ENCODE measurements at regions not wholly inside any gene's neighbourhood (a gene's known extent, or its start where the extent isn't known, plus 50 kb on each side); places are given as distances from the start of the nearest gene placed in this dataset.

DNA sequence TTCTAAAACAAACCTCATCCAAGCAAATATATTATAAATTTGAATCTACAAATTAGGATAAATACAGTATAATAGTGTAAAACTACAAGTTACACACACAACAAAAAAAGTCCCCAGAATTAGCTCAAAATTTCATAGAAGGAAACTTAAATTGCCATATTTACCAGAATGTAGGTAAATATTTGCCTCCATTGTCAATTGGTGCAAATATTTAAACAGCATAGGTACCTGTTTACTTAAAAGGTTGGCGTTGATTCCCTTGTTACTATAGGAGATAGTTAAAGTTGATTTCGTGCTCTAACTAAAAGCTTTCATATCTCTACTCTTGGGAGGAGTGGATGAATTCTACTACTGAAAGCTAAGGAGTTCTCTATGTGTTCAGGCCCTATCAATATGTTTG is 111.6 kb upstream of the TENT5A start:
- no peak for DNase-seq

DNA sequence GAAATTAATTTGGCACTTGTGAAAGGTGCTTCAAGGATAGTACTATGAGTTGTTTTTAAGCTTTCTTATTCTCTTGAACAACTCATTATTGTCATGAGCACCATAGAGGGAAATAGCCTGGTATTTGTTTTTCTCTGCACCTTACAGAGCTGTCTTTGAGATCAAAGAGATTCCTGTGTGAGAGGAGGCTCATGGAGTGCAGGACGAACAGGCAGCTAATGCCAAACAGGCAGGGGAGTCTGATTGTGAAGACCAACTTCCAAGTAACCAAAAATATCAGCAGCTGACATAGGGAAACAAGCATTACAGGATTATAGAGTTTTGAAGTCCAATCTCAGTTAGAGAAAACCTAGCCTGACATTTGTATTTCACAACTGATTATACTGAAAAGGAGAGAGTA is 110.6 kb upstream of the TENT5A start:
- no peak for DNase-seq

DNA sequence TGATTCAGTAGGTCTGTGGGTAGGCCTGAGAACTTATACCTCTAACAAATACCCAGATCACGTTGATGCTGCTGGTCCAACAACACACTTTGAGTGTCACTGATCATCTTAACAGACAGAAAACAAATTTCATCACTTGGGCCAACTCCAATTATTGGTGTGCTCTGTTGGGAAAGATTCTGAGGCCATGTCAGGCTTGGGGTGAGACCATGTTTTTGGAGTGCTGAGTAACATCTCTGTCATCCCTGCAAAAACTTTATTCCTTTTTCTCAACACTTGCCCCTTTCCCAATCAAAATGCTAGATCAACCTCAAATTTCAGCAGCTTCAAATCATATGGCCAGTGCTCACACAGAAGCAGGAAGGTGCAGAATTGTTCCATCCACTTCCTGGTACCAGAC is 108.8 kb upstream of the TENT5A start:
- no peak for DNase-seq

DNA sequence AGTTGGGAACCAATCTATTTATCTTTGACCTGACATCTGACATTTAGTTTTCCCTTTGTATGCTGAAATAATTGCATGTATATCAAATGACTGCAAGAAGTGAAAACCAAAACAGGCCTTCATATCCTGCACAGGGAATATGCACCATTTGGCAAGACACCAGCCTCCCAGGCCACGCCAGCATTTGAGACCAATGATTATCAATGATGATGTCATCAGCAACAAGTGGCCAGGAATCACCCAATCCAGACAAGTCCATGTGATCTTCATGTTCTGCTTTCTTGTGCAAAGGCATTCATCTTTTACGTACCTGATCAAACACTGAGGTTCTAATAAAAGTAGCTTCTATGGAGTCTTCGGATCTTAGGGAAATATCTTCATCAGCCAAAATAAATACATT is 107.4 kb upstream of the TENT5A start:
- peak; percentile 17 for DNase-seq

DNA sequence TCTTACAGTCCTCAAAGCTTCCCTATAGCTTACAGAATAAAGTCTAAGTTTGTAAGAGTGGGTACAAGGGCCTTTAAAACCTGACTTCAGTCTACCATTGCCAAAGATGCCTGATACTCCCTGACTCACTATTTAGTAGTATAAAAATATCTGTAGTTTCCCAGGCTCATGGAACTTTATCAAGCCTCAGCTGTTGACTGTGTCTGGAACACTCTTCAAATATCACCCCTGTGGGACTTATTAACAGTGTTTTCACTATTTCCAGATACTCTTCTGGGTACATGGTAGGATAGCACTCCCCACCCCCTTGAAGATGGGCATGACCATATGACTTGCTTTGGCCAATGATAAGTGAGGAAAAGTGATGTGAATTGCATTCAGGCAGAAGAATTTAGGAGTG is 105.3 kb upstream of the TENT5A start:
- no peak for DNase-seq

DNA sequence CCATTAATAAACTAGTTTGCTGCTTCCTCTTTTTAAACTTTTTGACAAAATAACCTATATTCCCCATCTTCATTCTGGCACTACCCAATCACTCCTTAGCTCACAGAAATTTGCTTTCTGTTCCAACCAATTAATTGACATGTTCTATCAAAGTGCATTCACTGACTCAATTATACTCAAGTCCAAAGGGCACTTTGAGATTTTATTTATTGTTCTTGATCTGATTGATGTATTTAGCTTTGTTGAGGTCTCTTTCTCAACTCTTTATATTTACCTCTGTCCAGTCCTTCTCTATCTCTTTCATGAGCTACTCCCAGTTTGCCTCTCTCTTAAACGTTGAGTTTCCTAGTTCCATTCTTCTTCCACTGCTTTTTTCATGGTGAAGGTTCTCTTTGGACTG is 104.4 kb upstream of the TENT5A start:
- no peak for DNase-seq

DNA sequence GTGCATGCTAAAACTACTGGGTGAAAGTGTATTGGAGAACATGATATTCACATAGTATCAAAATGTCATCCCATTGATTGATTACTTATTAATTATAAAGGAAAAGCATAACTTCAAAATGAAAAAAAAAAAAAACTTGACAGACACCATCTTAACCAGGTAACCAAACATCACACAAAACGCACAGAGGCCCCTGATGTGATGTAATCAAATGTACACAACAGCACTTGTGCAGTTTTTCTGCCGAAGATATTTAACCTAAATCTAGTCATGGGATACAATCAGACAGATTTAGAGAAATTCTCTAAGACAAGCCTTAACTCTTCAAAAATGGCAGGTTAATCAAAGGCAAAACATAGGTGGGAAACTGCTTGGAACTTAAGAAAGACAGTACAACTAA is 102.0 kb upstream of the TENT5A start:
- DNase-seq: no peak

DNA sequence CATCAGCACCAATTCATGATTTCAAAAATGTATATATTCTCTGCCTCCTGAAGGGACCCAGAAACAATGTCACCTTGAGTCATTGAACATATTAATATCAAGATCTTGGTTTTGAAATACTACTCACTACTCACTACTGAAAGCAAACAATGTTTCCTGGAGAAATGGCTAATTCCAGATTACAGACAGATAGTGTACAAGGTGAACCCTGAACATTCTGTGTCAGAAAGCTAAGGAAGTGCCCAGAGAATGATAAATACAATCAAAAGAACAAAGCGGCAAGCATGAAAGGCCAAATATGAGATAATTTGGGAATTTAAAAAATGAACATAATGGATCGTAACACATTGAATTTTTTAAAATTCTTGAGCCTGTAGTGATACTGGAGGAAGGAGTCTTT is 101.5 kb upstream of the TENT5A start:
- DNase-seq: no peak

DNA sequence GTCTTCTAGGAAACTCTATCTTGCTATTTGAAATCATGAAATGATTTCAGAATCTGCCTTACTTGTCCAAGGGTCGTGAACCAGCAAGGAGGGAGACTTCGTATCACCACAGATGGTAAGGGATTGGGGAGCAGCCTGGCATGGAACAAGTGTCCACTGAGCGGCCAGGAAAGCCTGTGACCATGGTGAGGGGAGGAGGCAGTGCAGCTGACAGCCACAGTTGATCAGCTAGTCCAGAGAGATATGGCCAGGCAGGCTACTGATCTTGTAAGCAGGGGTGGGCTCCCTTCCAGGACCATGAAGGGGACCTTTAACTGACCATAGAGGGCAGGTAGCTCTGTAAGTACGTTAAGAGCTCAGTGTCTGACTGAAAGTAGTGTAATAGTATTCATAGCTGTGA is 96.8 kb upstream of the TENT5A start:
- DNase-seq: no peak

DNA sequence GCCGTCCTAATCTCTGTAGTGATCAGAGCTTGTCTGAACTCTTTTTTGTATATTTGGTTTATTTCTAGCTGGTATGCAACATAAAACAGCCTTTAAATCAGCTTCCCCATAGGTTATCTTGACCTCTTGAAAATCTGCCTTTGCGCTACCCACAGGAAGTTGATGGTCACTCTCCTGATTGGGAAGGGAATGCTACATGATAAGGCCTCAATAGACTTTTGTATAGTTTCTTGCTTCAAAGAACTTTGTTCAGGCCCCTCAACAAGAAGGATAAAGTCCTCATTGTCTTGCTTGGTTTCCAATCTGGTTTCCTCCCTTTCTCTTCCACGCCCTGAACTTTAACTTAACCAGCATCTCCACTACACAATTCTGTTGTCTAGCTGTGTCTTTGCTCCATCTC is 95.4 kb upstream of the TENT5A start:
- DNase-seq: no peak

DNA sequence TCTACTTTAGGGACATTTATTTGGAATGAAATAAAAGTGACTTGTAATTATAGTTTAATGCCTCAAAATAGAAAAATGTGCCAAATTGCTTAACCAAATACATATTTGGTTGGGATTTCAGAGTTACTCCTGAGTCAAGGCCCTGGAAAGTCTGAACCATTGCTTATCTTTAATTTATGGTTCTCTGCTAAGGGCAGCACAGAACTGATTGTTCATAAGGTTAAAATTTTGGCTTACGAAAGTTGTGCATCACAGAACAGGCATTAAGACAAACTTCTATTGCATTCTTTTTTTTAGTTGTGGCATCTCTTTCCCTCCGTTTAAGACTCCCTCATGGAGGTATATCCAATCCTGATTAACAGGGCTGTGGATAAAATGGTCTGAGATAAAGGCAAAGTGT is 92.2 kb upstream of the TENT5A start:
- no peak for DNase-seq

DNA sequence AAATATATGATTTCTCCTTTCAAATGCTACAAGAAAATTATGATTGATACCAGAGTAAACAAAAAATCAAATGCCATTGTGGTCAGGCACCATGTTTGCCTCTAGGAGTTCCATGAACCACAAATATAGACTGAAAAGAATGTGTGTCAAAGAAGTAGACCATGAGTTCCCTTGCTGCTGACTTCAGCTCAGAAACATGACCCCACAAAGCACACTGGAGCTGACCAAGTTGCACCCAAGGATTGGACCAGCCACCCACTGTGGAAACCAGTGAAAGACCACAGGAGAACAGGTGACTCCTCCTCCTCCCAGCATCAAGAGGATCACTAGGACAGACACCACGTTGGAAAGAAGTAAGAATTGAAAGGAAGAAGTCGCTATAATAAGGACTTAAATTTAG is 90.8 kb upstream of the TENT5A start:
- no peak for DNase-seq

DNA sequence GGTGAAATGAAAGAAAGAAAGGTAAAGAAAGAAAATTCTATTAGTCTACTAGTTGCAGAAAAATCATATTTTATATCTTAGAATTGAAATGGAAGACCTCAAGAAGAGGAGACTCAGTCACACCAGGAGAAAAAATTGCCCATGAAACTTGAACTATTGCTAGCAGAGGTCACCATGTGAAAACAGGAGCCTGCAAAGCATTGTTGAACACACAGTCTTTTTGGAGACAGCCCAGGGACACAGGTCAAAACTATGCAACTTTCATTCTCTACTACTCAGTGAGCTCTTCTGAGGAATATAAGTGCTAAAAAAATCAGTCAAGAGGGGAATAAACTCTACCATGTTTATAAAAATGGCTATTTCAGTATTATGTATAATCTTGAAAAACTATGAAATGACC is 89.8 kb upstream of the TENT5A start:
- DNase-seq: no peak

DNA sequence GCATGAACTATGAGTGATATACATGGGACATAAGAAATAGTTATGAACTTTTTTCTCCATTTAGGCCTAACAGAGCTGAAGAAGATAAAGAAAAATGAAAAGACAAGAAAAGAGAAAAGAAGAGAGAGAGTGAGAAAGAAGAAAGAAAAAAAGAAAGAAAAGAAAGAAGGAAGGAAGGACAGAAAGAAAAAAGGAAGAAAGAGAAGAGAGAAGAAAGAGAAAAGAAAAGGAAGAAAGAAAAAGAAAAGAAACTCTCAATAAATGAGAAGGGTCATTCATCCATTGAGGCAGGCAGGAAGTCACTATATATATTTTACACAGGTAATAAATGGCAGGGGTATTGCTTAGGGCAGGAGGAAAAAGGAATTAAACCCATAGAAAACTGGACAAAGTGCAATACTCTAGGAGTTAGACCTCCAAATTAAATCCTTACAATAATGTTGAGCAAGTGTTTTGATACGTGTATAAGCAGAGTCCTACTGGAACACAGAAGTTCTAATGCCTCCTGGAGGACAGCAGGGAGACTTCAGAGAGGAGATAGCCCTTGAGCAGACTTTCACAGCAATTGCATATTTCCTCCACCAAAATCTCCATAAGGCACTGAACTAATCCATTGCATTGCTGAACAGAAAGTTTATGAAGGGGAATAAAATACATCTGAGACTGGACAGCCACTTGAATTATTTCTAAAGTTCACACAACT is 86.4 kb upstream of the TENT5A start:
- no peak for DNase-seq

DNA sequence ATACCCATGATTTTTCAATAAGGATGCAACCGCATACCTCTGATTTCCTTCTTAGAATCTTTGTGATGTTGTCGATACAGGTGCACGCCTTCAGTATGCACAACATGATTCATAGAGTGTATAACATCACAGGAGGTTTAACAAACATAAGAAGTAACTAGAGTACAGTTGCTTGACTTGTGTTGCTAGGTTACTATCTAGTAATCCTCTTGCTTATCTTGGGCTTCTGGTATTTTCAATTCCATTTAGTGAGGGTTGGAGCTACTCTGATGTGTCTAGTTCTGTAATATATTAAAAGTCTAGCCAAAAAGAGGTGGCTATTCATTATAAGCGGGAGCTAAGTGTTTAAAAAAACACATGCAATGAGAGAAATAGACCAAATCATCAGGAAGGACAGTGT is 85.5 kb upstream of the TENT5A start:
- DNase-seq: no peak

DNA sequence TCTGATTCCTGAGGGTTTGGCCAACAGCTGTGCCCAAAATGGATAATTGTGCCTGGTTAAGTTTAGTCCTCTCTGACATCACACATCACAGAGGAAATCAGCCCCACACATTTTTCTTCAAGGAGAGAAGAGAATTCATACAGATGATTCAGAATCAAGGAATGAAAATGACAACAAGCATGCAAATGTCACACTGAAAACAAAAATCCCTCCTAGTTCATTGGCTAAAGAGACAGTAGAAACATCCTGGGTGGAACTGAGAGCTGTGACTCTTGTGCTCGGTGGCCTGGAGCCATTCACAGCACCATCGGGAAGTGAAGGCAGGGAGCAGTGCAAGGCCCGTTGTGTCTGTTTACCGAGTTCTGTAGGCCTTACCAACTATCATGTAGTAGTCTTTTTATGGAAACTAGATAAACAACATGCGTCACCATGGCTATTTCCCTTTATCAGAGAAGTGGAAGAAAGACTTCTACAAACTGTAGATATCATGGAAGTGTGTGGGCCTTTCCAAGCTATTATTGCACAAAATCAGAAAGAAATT is 81.7 kb upstream of the TENT5A start:
- no peak for DNase-seq

DNA sequence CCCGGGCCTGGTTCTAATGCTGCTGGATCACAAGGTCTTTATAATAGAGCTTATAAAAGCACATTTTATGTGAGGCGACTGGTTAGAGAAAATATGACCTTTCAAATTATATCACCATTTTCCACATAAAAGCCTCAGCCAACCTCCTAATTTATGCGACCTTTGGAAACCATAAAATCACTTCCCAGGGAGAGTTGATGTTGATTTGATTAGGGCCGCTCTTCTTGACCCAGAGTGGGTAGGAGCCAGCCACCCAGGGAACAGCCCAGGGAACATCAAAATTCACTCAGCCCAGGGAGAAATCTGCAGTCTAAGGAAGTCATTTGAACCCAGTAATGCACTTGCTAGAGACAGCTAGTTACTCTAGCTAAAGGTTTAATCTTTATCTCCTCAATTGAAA is 79.8 kb upstream of the TENT5A start:
- DNase-seq: no peak

DNA sequence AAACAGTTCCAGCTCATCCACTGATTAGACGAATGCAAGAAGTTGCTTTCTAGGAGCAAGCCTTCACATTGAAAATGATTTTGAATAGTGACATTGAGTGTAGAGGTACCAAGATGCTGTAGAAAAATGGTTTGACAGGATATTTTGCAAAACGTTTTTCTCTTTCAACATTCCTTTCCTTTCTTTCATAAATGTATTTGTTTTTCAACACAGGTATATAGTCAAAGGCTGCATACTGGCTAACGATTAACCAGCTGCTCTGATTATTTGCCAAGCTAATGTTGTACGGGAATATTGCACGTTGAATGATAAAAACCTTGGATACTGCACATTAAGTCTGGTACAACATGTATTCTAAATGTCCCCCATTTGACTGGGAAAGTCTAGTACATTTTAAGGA is 78.8 kb upstream of the TENT5A start:
- no peak for DNase-seq

DNA sequence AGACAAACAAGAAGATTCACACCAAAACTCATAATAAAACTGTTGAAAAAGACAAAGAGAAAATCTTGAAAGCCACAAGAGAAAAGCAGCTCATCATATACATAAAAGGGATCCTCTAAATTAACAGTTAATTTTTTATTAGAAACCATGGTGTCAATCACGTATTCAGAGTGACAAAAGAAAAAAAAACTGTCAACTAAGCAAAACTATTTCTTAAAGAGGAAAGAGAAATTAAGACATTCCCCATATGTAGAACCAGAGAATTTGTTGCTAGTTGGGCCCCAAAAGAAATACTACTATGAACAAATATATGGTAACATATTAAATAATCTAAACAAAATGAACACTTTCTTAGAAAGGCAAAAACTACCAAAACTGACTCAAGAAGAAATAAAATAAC is 74.3 kb upstream of the TENT5A start:
- no peak for DNase-seq

DNA sequence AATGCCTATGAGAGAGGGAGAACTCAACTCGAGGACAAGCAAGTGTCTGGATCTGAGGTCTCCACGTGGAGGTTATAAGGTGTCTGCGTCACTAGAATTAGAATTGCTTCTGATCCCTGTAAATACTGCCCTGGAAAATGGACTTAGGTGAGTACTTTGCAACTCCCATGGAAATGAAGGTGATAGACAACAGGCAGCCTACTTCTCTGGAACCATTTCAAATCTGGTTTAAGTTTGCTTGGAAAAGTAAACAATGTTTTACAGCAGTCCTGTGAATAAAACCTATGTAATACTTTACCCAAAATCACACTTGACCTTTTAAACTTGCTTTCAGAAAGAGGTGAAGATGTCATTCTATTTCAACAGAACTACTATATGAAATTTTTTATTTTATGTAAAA is 70.1 kb upstream of the TENT5A start:
- no peak for DNase-seq

DNA sequence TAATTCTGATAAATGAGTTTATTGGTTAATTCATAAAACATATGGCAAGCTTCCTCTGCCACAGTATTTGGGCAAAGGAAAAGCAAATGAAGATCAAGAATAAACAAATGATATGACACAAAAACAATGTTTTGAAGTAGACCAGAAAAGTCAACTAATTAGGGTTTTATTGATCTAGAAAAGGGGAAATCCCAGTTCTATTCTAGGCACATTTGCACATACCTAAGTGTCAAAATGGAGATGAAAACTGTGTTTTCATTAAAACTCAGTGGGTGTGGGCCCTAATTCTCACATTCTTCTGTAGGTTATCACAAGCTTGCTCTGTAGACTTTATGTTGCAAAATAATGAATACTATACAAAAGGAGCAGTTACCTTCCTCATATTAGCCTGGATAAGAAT is 69.0 kb upstream of the TENT5A start:
- no peak for DNase-seq

DNA sequence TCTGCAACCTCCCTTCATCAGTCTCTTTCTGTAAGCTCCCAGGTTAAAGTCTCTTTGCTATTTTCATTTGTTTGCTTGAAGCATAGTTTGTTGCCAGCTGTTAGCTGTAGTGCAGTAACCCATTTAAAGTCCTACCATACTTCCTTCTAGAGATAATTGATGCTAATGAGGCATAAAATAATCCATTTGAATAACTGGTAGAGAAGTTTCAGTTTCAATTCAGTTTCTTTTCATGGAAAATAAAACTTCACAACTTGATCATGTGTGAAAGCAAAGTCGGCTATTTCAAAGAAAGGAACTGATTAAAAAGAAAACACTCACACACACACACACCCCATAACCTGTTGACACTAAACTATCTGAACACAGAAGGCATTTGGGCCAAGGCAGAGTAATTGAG is 68.5 kb upstream of the TENT5A start:
- DNase-seq: no peak

DNA sequence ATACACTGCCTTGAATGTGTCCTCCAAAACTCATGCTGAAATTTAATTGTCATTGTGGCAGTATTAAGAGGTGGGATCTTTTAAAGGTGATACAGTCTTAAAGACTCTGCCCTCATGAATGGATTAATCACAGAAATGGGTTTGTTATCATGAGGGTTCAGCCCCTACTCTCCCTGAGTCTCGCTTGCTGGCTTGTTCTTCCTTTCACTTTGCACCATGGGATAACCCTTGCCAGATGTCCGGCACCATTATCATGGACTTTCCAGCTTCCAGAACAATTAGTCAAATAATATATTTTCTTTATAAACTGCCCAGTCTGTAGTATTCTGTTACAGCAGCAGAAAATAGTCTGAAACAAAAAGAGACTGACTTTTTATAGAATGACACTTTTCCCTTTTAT is 67.9 kb upstream of the TENT5A start:
- no peak for DNase-seq

DNA sequence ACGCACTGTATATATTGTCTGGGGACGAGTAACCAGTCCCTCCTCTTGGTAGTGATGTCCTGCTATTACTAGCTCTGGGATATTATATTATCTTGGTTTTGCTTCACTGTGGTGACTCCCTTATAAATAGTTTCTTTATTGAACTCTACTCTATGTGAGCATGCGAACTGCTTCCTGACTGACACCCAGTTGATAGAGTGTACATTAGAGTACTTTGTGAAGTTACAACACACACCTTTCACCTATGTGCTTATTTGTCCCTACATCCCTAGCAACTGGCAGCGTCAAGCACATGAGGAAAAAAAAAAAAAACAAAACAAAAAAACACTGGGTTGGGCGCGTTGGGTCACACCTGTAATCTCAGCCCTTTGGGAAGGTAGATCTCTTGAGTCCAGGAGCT is 67.3 kb upstream of the TENT5A start:
- DNase-seq: no peak

Measured in muscle of arm (tissue), 1 donor.